ENCODE measurements at regions not wholly inside any gene's neighbourhood (a gene's known extent, or its start where the extent isn't known, plus 50 kb on each side); places are given as distances from the start of the nearest gene placed in this dataset.

GRCh38 chr15:46117071-46117470, 482.2 kb downstream of the SQOR start:
- no peak for TF ChIP-seq GATA2 (IDR thresholded peaks at IDR 0.05; ENCODE audit: low read depth, low read length)
- no peak for TF ChIP-seq GATA3 (IDR thresholded peaks at IDR 0.05; ENCODE audit: low read depth, low read length)

GRCh38 chr15:46120713-46121112, 485.9 kb downstream of the SQOR start:
- TF ChIP-seq GATA2 (IDR thresholded peaks at IDR 0.05; ENCODE audit: low read depth, low read length) (no peak), GATA3 (IDR thresholded peaks at IDR 0.05; ENCODE audit: low read depth, low read length) (no peak)

- TF ChIP-seq GATA2 (IDR thresholded peaks at IDR 0.05; ENCODE audit: low read depth, low read length) (no peak), GATA3 (IDR thresholded peaks at IDR 0.05; ENCODE audit: low read depth, low read length) (no peak)
Measured at GRCh38 chr15:46121441-46121840, 486.6 kb downstream of the SQOR start.

GRCh38 chr15:46126581-46126980, 491.8 kb downstream of the SQOR start:
- TF ChIP-seq GATA2 (IDR thresholded peaks at IDR 0.05; ENCODE audit: low read depth, low read length) (no peak), GATA3 (IDR thresholded peaks at IDR 0.05; ENCODE audit: low read depth, low read length) (no peak)

GRCh38 chr15:46127361-46127874, 492.6 kb downstream of the SQOR start:
- TF ChIP-seq GATA2 (IDR thresholded peaks at IDR 0.05; ENCODE audit: low read depth, low read length) (no peak), GATA3 (IDR thresholded peaks at IDR 0.05; ENCODE audit: low read depth, low read length) (no peak)

- TF ChIP-seq GATA2 (IDR thresholded peaks at IDR 0.05; ENCODE audit: low read depth, low read length) (no peak), GATA3 (IDR thresholded peaks at IDR 0.05; ENCODE audit: low read depth, low read length) (no peak)
Measured at GRCh38 chr15:46129145-46129544, 494.3 kb downstream of the SQOR start.

GRCh38 chr15:46131876-46132275, 497.0 kb downstream of the SQOR start:
- no peak for TF ChIP-seq GATA2 (IDR thresholded peaks at IDR 0.05; ENCODE audit: low read depth, low read length)
- no peak for TF ChIP-seq GATA3 (IDR thresholded peaks at IDR 0.05; ENCODE audit: low read depth, low read length)

GRCh38 chr15:46137443-46137842, 502.6 kb downstream of the SQOR start:
- TF ChIP-seq GATA3 (IDR thresholded peaks at IDR 0.05; ENCODE audit: low read depth, low read length) (no peak), GATA2 (IDR thresholded peaks at IDR 0.05; ENCODE audit: low read depth, low read length) (no peak)

- TF ChIP-seq GATA2 (IDR thresholded peaks at IDR 0.05; ENCODE audit: low read depth, low read length): no peak
- no peak for TF ChIP-seq GATA3 (IDR thresholded peaks at IDR 0.05; ENCODE audit: low read depth, low read length)
Measured at GRCh38 chr15:46146002-46146401, 511.2 kb downstream of the SQOR start.

GRCh38 chr15:46146915-46147314, 512.1 kb downstream of the SQOR start:
- TF ChIP-seq GATA3 (IDR thresholded peaks at IDR 0.05; ENCODE audit: low read depth, low read length) (no peak), GATA2 (IDR thresholded peaks at IDR 0.05; ENCODE audit: low read depth, low read length) (no peak)

- no peak for TF ChIP-seq GATA3 (IDR thresholded peaks at IDR 0.05; ENCODE audit: low read depth, low read length)
- no peak for TF ChIP-seq GATA2 (IDR thresholded peaks at IDR 0.05; ENCODE audit: low read depth, low read length)
Measured at GRCh38 chr15:46151786-46152185, 517.0 kb downstream of the SQOR start.

- TF ChIP-seq GATA3 (IDR thresholded peaks at IDR 0.05; ENCODE audit: low read depth, low read length) (no peak), GATA2 (IDR thresholded peaks at IDR 0.05; ENCODE audit: low read depth, low read length) (no peak)
Measured at GRCh38 chr15:46166750-46167149, 531.9 kb downstream of the SQOR start.

- TF ChIP-seq GATA2 (IDR thresholded peaks at IDR 0.05; ENCODE audit: low read depth, low read length) (no peak), GATA3 (IDR thresholded peaks at IDR 0.05; ENCODE audit: low read depth, low read length) (no peak)
Measured at GRCh38 chr15:46170326-46170725, 535.5 kb downstream of the SQOR start.

GRCh38 chr15:46174122-46174521, 539.3 kb downstream of the SQOR start:
- TF ChIP-seq GATA3 (IDR thresholded peaks at IDR 0.05; ENCODE audit: low read depth, low read length) (no peak), GATA2 (IDR thresholded peaks at IDR 0.05; ENCODE audit: low read depth, low read length) (no peak)

- TF ChIP-seq GATA3 (IDR thresholded peaks at IDR 0.05; ENCODE audit: low read depth, low read length): no peak
- no peak for TF ChIP-seq GATA2 (IDR thresholded peaks at IDR 0.05; ENCODE audit: low read depth, low read length)
Measured at GRCh38 chr15:46177219-46177618, 542.4 kb downstream of the SQOR start.

GRCh38 chr15:46178138-46178537, 543.3 kb downstream of the SQOR start:
- TF ChIP-seq GATA2 (IDR thresholded peaks at IDR 0.05; ENCODE audit: low read depth, low read length) (no peak), GATA3 (IDR thresholded peaks at IDR 0.05; ENCODE audit: low read depth, low read length) (no peak)
